Neural progenitor cell (in vitro differentiated cells): ENCODE measurements at regions not wholly inside any gene's neighbourhood (a gene's known extent, or its start where the extent isn't known, plus 50 kb on each side); places are given as distances from the start of the nearest gene placed in this dataset.

Experiments used
- DNase-seq: peaks from one replicate; pipeline ENCODE4 v3.0.0-alpha.2; 2016; ENCODE audit warnings: low spot score
- H2AFZ ChIP-seq: fragments of 200-600 bp; sonication (generic); replicated peaks from 2 replicates; pipeline ENCODE4 v1.6.1; 2016; ENCODE audit warnings: antibody characterized with exemption
- H3F3A ChIP-seq: fragments of 200-600 bp; sonication (generic); 2 replicates; pipeline ENCODE4 v1.6.1; 2016; ENCODE audit warnings: antibody characterized with exemption, low read depth
- H3K27ac ChIP-seq: fragments of 200-600 bp; sonication (generic); 2 replicates; pipeline ENCODE4 v1.5.1; 2016; ENCODE audit warnings: mild to moderate bottlenecking
- H3K27me3 ChIP-seq: fragments of 200-600 bp; sonication (generic); 2 replicates; pipeline ENCODE4 v1.6.1; 2016; ENCODE audit warnings: mild to moderate bottlenecking, moderate library complexity
- H3K36me3 ChIP-seq: fragments of 200-600 bp; sonication (generic); 2 replicates; pipeline ENCODE4 v1.5.1; 2016
- H3K4me1 ChIP-seq: fragments of 200-600 bp; sonication (generic); 2 replicates; pipeline ENCODE4 v1.6.1; 2016; ENCODE audit warnings: mixed run types
- H3K4me2 ChIP-seq: fragments of 200-600 bp; sonication (generic); 2 replicates; pipeline ENCODE4 v1.6.1; 2016
- H3K4me3 ChIP-seq: fragments of 200-600 bp; sonication (generic); 2 replicates; pipeline ENCODE4 v1.5.1; 2016
- H3K79me2 ChIP-seq: fragments of 200-600 bp; sonication (generic); 2 replicates; pipeline ENCODE4 v1.6.1; 2016; ENCODE audit warnings: low read depth
- H3K9ac ChIP-seq: fragments of 200-600 bp; sonication (generic); 2 replicates; pipeline ENCODE4 v1.6.1; 2016
- H3K9me3 ChIP-seq: fragments of 200-600 bp; sonication (generic); 2 replicates; pipeline ENCODE4 v1.5.1; 2016; ENCODE audit warnings: low read depth
- H4K20me1 ChIP-seq: fragments of 200-600 bp; sonication (generic); 2 replicates; pipeline ENCODE4 v1.6.1; 2016; ENCODE audit warnings: low read depth
- H3K27ac Mint-ChIP-seq: 3 replicates; pipeline ENCODE4 v1.8.0; 2021; ENCODE audit warnings: mixed read lengths
- H3K27me3 Mint-ChIP-seq: 2 replicates; pipeline ENCODE4 v1.8.0; 2022; ENCODE audit warnings: low read depth, mild to moderate bottlenecking, inconsistent platforms, moderate library complexity, mixed read lengths; ENCODE audit not compliant: insufficient read depth
- H3K36me3 Mint-ChIP-seq: 3 replicates; pipeline ENCODE4 v1.8.0; 2021; ENCODE audit warnings: mixed read lengths
- H3K4me1 Mint-ChIP-seq: 3 replicates; pipeline ENCODE4 v1.8.0; 2021; ENCODE audit warnings: mixed read lengths
- H3K4me3 Mint-ChIP-seq: 3 replicates; pipeline ENCODE4 v1.8.0; 2021; ENCODE audit warnings: mild to moderate bottlenecking, moderate library complexity, mixed read lengths
- H3K9me3 Mint-ChIP-seq: 3 replicates; pipeline ENCODE4 v1.8.0; 2020; ENCODE audit warnings: mixed read lengths
- EZH2 ChIP-seq: fragments of 200-600 bp; sonication (generic); IDR thresholded peaks from 2 replicates; pipeline ENCODE4 v1.6.1; 2017; ENCODE audit warnings: antibody characterized with exemption, mild to moderate bottlenecking, moderate library complexity
- EZH2phosphoT487 ChIP-seq: fragments of 200-600 bp; sonication (generic); IDR thresholded peaks from 2 replicates; pipeline ENCODE4 v1.6.1; 2017; ENCODE audit warnings: antibody characterized with exemption
- TF ChIP-seq, protein P1 (sequence below): fragments of 200-600 bp; sonication (generic); IDR thresholded peaks from 2 replicates; pipeline ENCODE4 v1.5.1; 2017; ENCODE audit warnings: antibody characterized with exemption, mild to moderate bottlenecking

DNA sequence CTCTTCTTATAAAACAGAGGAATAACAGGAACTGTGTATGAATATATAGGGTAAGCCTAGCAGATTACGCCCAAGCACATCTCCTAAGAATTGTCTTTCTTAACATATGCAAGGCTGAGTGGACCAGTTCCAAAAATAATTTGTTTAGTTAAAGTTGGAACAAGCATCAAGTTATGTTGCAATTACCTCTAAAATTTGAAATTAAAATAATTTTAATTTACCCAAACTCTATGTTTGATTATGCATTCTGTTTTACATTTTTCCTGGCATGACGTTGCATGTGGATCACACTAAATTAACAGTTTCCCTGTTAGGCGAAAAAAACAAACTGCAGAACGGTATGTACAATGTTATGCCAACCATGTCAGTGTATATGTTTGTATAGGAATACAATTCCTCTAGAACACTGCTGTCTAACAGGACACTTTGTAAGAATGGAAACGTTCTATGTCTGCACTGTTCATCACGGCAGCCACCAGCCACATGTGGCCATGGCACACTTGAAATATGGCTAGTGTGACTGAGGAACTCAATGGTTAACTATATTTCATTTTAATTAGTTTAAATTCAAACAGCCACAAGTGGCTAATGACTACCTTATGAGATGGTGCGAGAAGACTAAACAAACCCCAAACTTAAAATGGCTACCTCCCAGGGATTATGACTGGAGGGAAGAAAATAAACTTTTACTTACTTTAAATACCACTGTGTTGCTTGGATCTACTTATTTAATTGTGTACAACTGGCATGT, 281.1 kb upstream of the KLF14 start:
- no peak for DNase-seq
- H3K79me2 ChIP-seq: no peaks in the 10 kb centered on the region
- no peaks in the 10 kb centered on the region for H3K36me3 Mint-ChIP-seq
- no peak overlapping the region for H2AFZ ChIP-seq
- H3F3A ChIP-seq: no peaks in the 10 kb centered on the region
- H3K27ac ChIP-seq: no peak overlapping the region
- TF ChIP-seq, protein P1, sequence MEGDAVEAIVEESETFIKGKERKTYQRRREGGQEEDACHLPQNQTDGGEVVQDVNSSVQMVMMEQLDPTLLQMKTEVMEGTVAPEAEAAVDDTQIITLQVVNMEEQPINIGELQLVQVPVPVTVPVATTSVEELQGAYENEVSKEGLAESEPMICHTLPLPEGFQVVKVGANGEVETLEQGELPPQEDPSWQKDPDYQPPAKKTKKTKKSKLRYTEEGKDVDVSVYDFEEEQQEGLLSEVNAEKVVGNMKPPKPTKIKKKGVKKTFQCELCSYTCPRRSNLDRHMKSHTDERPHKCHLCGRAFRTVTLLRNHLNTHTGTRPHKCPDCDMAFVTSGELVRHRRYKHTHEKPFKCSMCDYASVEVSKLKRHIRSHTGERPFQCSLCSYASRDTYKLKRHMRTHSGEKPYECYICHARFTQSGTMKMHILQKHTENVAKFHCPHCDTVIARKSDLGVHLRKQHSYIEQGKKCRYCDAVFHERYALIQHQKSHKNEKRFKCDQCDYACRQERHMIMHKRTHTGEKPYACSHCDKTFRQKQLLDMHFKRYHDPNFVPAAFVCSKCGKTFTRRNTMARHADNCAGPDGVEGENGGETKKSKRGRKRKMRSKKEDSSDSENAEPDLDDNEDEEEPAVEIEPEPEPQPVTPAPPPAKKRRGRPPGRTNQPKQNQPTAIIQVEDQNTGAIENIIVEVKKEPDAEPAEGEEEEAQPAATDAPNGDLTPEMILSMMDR: no peak
- no peak for TF ChIP-seq EZH2
- TF ChIP-seq EZH2phosphoT487: no peak
- H3K27me3 Mint-ChIP-seq: peaks cover 5% of the 10 kb centered on the region
- no peaks in the 10 kb centered on the region for H4K20me1 ChIP-seq
- no peaks in the 10 kb centered on the region for H3K9me3 ChIP-seq
- no peaks in the 10 kb centered on the region for H3K9me3 Mint-ChIP-seq
- no peaks in the 10 kb centered on the region for H3K36me3 ChIP-seq
- H3K27me3 ChIP-seq: no peaks in the 10 kb centered on the region
- H3K4me3 Mint-ChIP-seq: no peak overlapping the region
- no peak overlapping the region for H3K4me3 ChIP-seq
- no peak overlapping the region for H3K9ac ChIP-seq
- H3K4me1 ChIP-seq: no peaks in the 10 kb centered on the region
- H3K4me1 Mint-ChIP-seq: peaks cover 3% of the 10 kb centered on the region
- H3K4me2 ChIP-seq: no peak overlapping the region
- no peak overlapping the region for H3K27ac Mint-ChIP-seq

- no peak for TF ChIP-seq EZH2
- TF ChIP-seq, protein P1: no peak
- TF ChIP-seq EZH2phosphoT487: no peak
- Histone ChIP-seq H3K4me3 (no peak overlapping the region), H3K36me3 (no peaks in the 10 kb centered on the region), H3K27ac (no peak overlapping the region), H3K27me3 (no peaks in the 10 kb centered on the region), H3F3A (no peaks in the 10 kb centered on the region), H2AFZ (no peak overlapping the region), H3K79me2 (no peaks in the 10 kb centered on the region), H4K20me1 (no peaks in the 10 kb centered on the region), H3K9ac (no peak overlapping the region), H3K9me3 (no peaks in the 10 kb centered on the region), H3K4me2 (no peak overlapping the region), H3K4me1 (no peaks in the 10 kb centered on the region)
- Mint-ChIP-seq H3K4me1 (peaks cover 3% of the 10 kb centered on the region), H3K9me3 (no peaks in the 10 kb centered on the region), H3K4me3 (no peak overlapping the region), H3K27ac (no peak overlapping the region), H3K27me3 (peaks cover 5% of the 10 kb centered on the region), H3K36me3 (no peaks in the 10 kb centered on the region)
- no peak for DNase-seq
Measured at GRCh38 chr7:131015657-131015958, 281.6 kb upstream of the KLF14 start.

GRCh38 chr7:131016230-131016629, 282.2 kb upstream of the KLF14 start:
- Histone ChIP-seq H3F3A (no peaks in the 10 kb centered on the region), H3K9ac (no peak overlapping the region), H2AFZ (no peak overlapping the region), H3K36me3 (no peaks in the 10 kb centered on the region), H3K9me3 (no peaks in the 10 kb centered on the region), H3K4me3 (no peak overlapping the region), H3K4me2 (no peak overlapping the region), H4K20me1 (no peaks in the 10 kb centered on the region), H3K27ac (no peak overlapping the region), H3K4me1 (no peaks in the 10 kb centered on the region), H3K27me3 (no peaks in the 10 kb centered on the region), H3K79me2 (no peaks in the 10 kb centered on the region)
- H3K27ac Mint-ChIP-seq: no peak overlapping the region
- TF ChIP-seq EZH2: no peak
- no peak for TF ChIP-seq EZH2phosphoT487
- TF ChIP-seq, protein P1: no peak
- DNase-seq: no peak
- no peak overlapping the region for H3K4me3 Mint-ChIP-seq
- H3K36me3 Mint-ChIP-seq: no peaks in the 10 kb centered on the region
- peaks cover 6% of the 10 kb centered on the region for H3K4me1 Mint-ChIP-seq
- H3K27me3 Mint-ChIP-seq: peaks cover 6% of the 10 kb centered on the region
- no peaks in the 10 kb centered on the region for H3K9me3 Mint-ChIP-seq
